ENCODE measurements at regions not wholly inside any gene's neighbourhood (a gene's known extent, or its start where the extent isn't known, plus 50 kb on each side); places are given as distances from the start of the nearest gene placed in this dataset.

- no peak for TF ChIP-seq POLR2A (IDR thresholded peaks at IDR 0.05)
- TF ChIP-seq, protein P1, sequence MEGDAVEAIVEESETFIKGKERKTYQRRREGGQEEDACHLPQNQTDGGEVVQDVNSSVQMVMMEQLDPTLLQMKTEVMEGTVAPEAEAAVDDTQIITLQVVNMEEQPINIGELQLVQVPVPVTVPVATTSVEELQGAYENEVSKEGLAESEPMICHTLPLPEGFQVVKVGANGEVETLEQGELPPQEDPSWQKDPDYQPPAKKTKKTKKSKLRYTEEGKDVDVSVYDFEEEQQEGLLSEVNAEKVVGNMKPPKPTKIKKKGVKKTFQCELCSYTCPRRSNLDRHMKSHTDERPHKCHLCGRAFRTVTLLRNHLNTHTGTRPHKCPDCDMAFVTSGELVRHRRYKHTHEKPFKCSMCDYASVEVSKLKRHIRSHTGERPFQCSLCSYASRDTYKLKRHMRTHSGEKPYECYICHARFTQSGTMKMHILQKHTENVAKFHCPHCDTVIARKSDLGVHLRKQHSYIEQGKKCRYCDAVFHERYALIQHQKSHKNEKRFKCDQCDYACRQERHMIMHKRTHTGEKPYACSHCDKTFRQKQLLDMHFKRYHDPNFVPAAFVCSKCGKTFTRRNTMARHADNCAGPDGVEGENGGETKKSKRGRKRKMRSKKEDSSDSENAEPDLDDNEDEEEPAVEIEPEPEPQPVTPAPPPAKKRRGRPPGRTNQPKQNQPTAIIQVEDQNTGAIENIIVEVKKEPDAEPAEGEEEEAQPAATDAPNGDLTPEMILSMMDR (IDR thresholded peaks at IDR 0.05), result no peak
Measured at GRCh38 chr22:22384668-22385244, 123.8 kb downstream of the ZNF280B start.

All from right lobe of liver (tissue), 4 donors.